Gastrocnemius medialis (tissue), 4 donors: ENCODE measurements at regions not wholly inside any gene's neighbourhood (a gene's known extent, or its start where the extent isn't known, plus 50 kb on each side); places are given as distances from the start of the nearest gene placed in this dataset.

Experiments used
- CTCF ChIP-seq, 5 experiments: fragments of 450-650 bp in 3 of 5; fragments of 200-600 bp in 2 of 5; sonication (generic) in 2 of 5; IDR thresholded peaks in 4 of 5; conservative IDR thresholded peaks in 1 of 5; 1 replicate in 4 of 5; 2 replicates in 1 of 5; pipeline ENCODE4 v1.5.1; 2016 to 2019; ENCODE audit warnings: antibody characterized with exemption in 5 of 5, mild to moderate bottlenecking in 3 of 5, moderate library complexity in 3 of 5
- POLR2A ChIP-seq, 2 donors: fragments of 450-650 bp; IDR thresholded peaks; one replicate each; pipeline ENCODE4 v1.6.1; 2017; ENCODE audit warnings: antibody characterized with exemption in 2 of 2, mild to moderate bottlenecking in 2 of 2, moderate library complexity in 2 of 2

- TF ChIP-seq CTCF (IDR thresholded peaks at IDR 0.05 in 4 of 5, conservative IDR thresholded peaks at IDR 0.05 in 1 of 5) (no peak), POLR2A (IDR thresholded peaks at IDR 0.05) (no peak)
Measured at GRCh38 chr2:180657054-180657453, 323.4 kb upstream of the UBE2E3 start.
